GM12878 (cell line): ENCODE measurements at regions not wholly inside any gene's neighbourhood (a gene's known extent, or its start where the extent isn't known, plus 50 kb on each side); places are given as distances from the start of the nearest gene placed in this dataset.

Source experiments
- ASH2L ChIP-seq: fragments of 300-600, 200-600 bp; sonication (generic); IDR thresholded peaks from 2 replicates; pipeline ENCODE4 v1.6.1; 2017; ENCODE audit warnings: low read depth, mild to moderate bottlenecking, borderline replicate concordance
- FOXM1 ChIP-seq: IDR thresholded peaks from 2 replicates; pipeline ENCODE4 v1.6.1; 2012; ENCODE audit warnings: low read depth, mild to moderate bottlenecking, inconsistent platforms, low read length, moderate library complexity
- IRF4 ChIP-seq: IDR thresholded peaks from 2 replicates; pipeline ENCODE4 v1.6.1; 2011; ENCODE audit warnings: low read depth, low read length
- KAT2A ChIP-seq: conservative IDR thresholded peaks from 2 replicates; pipeline ENCODE4 v1.6.1; 2011; ENCODE audit warnings: low read depth, low read length; ENCODE audit not compliant: control insufficient read depth
- MEF2B ChIP-seq: fragments of 450-650 bp; IDR thresholded peaks from 2 replicates; pipeline ENCODE4 v1.6.1; 2018; ENCODE audit warnings: mild to moderate bottlenecking, moderate library complexity; ENCODE audit not compliant: partially characterized antibody, poor library complexity, severe bottlenecking
- PRDM15 ChIP-seq: fragments of 450-650 bp; formaldehyde crosslinking; IDR thresholded peaks from 2 replicates; pipeline ENCODE4 v1.4.0; 2020; ENCODE audit warnings: mild to moderate bottlenecking, moderate library complexity
- RAD21 ChIP-seq: IDR thresholded peaks from 2 replicates; pipeline ENCODE4 v1.6.1; 2011; ENCODE audit warnings: mild to moderate bottlenecking, low read depth, low read length, moderate library complexity; ENCODE audit not compliant: insufficient read depth
- SP1 ChIP-seq: IDR thresholded peaks from one replicate; pipeline ENCODE4 v1.6.1; 2011; ENCODE audit warnings: low read depth, low read length
- ZNF592 ChIP-seq: fragments of 450-650 bp; IDR thresholded peaks from 2 replicates; pipeline ENCODE4 v1.6.1; 2017; ENCODE audit warnings: mild to moderate bottlenecking, moderate library complexity

DNA sequence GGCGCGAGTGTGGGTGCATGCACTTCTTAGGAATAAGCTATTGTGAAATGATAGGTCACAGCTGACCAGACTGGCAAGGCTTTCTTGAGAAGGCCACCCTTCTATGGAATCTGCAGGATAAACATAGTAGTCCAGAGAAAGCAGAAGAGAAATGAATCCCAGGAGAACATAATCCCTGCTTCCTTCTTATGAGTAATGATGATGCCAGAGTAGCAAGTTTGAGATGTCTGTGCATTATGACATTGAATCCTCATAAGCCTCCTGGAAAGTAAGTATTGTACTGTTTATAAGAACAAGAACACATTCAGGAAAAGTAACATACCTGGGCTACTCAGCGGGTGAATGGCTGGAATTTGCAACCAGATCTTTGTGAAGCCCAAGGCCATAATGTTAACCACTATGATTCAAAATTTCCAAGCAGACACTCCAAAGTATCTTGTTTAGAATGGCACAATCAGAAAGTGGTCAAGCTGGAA lies 272.1 kb upstream of the HS3ST1 start (continued):
- TF ChIP-seq ZNF592: no peak
- TF ChIP-seq PRDM15 (CRISPR knock-in tag): no peak
- no peak for TF ChIP-seq MEF2B
- no peak for TF ChIP-seq SP1
- no peak for TF ChIP-seq ASH2L
- no peak for TF ChIP-seq KAT2A
- no peak for TF ChIP-seq RAD21
- no peak for TF ChIP-seq IRF4
- TF ChIP-seq FOXM1: no peak
